KG1 (cell line): ENCODE measurements at regions not wholly inside any gene's neighbourhood (a gene's known extent, or its start where the extent isn't known, plus 50 kb on each side); places are given as distances from the start of the nearest gene placed in this dataset.
"Not testable (repeated sequence)": the region's sequence is repeated elsewhere in the genome, so short reads cannot be mapped to it uniquely, and the experiment has no call there.

Source experiments
- DNase-seq: peaks from one replicate; lab custom pipeline; 2025; lab: John Stamatoyannopoulos, UW

DNA sequence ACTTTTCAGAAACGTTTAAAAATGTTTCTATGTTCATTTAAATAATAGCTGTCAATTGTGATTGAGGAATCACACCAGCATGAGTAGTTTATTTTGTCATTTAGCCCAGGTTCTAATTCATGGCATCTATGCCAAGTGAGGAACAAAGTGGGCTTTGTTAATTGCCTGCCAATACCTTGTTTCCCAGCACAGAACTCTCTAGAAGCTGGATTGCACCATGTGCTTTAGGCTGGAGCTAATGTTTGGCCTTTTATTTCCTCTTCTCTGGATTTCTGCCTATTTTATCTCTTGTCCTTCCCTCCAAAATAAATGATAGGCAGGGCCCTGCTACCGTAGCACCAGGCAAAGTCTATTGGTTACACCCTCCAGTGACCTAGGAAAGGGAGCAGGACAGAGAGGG, 109.9 kb upstream of the ITGB1 start:
- no peak for DNase-seq

DNA sequence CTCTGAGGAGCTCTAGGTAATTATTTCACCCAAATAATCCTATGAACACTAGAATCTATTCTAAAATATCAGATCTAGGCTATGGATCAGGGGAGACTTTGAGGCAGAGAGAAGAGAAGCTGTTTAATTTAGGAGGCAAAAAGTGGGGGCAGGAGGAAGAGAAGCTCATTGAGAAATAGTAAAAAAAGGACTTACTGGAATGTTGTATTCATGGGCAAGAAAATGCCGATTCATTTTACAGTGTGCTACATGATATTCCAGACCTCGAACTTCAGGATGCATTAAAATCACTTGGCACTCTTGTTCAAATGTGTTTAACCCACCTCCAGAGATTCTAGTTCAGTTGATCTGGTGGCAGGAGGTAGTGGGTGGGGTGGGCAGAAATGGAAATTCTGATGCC, 109.5 kb upstream of the ITGB1 start:
- DNase-seq, result no peak

DNA sequence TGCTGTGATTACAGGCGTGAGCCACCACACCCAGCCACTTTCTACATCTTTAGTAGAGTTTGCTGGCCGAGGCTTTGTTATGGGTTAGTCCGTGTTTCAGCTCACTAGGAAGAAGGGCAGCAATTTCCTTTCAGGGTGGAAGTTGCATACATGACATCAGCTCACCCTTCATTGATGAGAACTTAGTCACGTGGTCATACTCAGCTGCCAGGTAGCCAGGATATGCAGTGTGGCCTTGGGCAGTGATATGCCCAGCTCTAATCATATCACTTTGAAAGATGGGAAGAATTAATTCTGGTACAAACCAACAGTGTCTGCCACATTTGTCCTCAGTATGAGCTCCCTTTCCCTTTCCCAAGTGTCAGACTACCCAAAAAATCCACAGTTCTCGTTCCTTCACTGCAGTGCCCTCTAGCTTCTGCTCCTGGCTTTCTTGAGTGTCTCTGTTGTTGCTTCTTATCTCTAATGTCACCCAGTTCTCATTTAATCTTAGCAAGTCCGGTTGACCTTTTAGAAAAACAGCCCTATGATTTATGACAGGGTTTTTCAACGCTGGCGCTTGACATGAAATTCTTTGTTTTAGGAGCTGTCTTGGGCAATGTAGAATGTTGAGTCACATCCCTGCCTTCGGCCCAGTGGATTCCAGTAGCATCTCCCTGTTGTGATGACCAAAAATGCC, 108.7 kb upstream of the ITGB1 start:
- DNase-seq, result no peak

DNA sequence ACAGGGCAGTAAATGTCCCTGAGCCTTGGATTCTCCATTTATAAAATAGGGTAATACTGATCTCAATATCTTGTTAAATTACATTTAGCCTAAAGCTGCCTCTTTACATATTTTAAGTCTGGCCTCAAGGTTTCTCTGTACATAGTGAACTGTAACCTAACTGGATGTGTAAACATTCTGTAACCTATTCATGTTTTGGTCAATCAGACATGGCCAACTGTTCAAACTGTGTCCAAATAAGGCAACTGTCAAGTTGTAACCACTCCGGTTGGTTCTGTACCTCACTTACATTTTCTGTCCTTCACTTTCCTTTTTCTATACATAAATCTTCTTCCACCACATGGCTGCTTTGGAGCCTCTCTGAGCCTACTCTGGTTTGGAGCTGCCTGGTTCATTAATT, 107.1 kb upstream of the ITGB1 start:
- DNase-seq, result no peak

DNA sequence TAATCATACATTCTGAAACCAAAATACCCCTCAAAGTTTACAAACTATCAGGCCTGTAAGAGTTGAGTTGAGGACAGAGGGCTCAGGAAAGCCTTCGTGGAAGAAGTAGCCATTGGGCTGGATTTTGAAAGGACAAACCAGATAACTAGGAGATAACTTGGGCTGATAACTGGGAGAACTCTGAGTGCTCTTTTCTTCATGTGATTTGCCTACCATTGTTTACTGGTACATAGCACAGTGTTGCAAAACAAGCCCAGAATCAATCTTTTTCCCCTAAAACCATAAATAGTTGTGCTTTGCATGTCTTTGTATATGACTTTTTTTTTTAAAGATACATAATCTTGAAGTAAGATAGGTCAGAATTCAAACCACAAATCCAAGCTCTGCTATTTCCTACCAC, 106.7 kb upstream of the ITGB1 start:
- DNase-seq, result no peak

DNA sequence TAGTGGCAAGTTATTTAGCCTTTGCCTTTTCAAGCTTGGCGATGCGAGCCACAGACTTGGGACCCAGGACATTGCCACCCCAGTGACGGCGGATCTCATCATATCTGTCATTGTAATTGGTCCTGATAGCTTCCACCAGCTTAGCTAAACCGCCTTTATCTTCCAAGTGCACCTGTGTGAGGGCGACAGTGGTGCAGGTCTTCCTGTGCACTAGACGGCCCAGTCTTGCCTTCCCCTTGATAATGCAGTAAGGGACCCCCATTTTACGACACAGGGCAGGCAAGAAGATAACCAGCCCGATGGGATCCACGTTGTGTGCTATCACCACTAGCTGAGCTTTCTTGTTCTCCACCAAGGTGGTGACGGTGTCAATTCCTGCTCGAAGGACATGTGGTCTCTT, 99.6 kb upstream of the ITGB1 start:
- no peak for DNase-seq

DNA sequence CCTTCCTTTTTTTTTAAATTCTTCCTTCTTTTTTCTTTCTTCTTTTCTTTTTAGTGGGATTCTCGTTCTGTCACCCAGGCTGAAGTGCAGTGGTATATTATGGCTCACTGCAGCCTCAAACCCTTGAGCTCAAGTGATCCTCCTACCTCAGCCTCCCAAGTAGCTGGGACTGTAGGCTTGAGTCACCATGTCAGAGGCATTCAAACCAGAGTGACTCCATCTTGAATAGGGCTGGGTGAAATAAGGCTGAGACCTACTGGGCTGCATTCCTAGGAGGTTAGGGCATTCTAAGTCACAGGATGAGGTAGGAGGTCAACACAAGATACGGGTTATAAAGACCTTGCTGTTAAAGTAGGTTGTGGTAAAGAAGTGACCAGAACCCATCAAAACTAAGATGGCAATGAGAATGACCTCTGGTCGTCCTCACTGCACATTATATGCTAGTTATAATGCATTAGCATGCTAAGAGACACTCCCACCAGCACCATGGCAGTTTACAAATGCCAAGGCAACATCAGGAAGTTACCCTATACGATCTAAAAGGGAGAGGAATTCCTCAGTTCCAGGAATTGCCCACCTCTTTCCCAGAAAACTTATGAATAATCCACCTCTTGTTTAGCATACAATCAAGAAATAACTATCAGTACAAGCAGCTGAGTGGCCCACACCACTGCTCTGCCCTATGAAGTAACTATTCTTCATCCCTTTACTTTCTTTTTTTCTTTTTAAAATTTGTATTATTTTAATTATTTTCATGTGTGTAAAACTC, 99.0 kb upstream of the ITGB1 start:
- DNase-seq, result no peak

DNA sequence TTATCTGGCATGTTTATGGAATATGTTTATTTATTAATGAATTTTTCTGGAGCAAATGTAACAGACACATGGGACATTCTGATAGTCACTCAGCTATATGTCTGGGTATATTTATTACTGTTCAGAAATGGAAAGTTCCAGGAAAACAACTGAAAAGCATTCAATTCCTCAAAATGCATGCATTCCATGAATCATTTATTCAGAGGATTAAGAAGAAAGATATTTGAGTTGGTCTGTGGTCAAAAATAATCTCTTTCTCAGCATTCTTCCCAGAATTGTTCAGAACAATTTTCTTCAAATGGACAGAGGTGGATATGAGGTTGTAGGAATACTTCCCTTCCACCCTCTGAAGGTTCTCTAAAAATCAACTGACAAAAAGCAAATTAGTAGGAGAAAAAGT, 97.6 kb upstream of the ITGB1 start:
- no peak for DNase-seq

DNA sequence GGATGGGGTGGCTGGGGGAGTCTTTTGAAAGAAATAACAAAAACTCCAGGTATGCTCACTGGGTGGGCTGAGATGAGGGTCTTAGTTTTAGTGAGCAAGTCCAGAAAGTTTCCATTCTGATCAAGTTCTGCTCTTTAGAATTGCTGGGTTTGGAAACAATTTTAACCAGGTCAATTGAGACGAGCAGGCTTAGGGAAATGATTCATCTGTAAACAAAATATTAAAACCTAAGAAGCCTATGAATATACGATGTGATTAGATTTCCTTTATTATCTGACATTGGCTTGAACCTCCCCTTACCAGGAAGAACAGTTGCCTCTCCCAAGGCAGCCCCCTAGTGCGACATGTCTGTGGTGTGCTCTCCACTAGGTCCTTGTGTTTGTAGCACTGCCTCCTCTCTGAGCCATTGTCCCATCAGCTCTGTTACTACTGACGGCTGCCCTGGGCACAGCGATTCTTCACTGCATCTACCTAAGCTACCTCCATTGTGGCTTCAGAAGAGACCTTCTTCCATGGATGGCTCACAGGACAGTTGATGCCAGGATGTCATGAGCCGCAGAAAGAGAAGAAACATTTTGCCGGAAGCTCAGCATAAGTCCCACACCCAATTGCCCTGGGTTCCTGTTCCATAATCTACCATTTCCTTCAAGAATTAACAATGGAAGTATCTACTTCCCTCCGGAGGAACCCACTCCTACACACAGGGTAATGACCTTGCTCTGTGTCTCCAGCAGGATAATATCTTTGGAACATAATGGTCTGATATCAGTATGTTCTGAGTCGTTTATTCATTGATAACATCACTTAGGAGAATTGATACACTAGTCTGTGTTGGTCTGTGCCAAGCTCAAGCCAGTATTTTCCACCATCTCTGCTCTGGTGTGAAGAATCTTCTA, 95.1 kb upstream of the ITGB1 start:
- DNase-seq, result no peak

DNA sequence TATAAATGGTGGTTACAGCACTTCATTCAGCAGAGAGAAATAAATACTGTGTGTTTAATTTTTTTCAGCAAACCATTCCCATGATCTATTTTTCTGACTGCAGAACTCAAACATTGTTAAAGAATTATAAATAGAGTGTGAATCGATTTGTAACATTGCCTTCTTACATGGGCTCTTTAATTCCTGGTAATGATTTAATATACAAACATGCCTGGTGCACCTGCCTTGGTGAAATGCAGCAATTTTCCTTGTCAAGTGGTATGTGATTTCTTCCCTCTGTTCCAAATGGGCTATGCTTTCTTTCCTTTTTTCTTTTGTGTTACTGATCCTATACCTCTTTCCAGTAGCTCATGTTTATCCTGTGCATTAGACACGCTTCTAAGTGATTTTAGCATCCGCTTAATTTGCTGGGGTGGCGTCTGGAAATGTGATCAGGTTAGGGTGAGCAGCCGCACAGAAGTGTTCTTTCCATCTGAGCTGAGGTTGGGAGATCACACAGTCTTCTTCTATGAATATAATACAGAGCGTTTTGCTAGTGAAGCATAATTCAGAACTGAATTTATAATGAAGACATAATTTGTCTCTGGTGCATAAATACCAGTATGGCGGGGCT, 94.3 kb upstream of the ITGB1 start:
- no peak for DNase-seq

DNA sequence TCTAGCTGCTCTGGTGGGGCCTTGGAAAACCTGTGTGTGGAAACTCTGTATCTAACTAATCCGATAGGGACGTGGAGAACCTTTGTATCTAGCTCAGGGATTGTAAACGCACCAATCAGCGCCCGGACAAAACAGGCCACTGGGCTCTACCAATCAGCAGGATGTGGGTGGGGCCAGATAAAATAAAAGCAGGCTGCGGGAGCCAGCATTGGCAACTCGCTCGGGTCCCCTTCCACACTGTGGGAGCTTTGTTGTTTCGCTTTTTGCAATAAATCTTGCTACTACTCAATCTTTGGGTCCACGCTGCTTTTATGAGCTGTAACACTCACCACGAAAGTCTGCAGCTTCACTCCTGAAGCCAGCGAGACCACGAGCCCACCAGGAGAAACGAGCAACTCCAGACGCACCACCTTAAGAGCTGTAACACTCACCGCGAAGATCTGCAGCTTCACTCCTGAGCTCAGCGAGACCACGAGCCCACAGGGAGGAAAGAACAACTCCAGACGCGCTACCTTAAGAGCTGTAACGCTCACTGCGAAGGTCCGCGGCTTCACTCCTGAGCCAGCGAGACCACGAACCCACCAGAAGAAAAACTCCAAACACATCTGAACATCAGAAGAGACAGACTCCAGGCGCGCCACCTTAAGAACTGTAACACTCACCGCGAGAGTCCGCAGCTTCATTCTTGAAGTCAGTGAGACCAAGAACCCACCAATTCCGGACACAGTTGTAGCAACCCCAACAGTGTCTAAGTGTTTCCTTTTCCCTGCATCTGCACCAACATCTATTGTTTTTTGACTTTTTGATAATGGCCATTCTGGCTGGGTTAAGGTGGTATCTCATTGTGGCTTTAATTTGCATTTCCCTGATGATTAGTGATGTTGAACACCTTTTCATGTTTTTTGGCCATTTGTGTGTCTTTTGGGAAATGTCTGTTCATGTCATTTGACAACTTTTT, 92.2 kb upstream of the ITGB1 start:
- not testable (repeated sequence) for DNase-seq

DNA sequence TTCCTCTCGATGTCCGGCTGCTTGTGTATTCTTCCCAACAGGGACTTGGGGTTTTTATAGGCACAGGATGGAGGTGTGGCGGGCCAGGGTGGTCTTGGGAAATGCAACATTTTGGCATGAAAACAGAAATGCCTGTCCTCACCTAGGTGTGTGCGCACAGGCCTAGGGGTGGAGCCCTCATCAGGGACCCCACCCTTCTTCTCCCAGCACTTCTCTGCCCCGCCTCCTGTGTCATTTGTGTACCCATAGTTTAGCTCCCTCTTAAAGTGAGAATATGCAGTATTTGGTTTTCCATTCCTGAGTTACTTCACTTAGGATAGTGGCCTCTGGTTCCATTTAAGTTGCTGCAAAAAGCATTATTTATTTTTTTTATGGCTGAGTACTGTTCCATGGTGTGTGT, 90.2 kb upstream of the ITGB1 start:
- no peak for DNase-seq

DNA sequence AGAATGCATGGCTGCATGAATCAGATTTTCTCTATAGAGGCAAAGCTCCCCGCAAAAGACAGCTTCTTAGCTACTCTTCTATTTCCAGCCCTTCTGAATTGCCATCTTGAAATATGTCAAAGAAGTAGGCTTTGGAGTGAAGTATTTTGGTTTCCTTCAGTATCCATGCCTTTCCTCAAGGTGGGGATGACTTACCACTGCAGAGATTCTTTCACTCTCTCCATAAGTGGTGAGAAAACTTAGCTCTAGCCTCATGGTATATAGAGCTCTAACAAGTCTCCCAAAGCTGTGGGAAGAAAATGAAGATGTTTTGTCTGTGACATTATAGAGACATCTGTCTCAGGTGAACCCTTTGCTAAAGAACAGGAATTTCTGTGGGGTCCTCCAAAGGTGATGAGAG, 89.6 kb upstream of the ITGB1 start:
- no peak for DNase-seq

DNA sequence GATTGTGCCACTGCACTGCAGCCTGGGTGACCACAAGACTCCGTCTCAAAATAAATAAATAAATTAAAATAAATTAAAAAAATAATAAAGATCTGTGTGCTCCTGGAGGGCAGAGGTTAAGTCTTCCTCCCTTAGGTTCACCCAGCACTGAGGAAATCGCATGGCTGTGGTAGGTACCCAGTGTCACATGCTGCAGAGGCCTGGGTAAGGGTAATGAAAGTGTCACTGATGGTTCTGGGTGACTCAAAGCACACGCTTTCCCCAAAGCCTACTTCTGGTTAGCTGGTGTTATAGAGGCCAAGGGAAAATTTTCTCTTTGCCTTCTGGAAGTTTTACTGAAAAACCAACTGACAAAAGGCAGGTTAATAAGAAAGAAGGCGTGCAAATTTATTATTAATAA, 88.8 kb upstream of the ITGB1 start:
- DNase-seq, result no peak

DNA sequence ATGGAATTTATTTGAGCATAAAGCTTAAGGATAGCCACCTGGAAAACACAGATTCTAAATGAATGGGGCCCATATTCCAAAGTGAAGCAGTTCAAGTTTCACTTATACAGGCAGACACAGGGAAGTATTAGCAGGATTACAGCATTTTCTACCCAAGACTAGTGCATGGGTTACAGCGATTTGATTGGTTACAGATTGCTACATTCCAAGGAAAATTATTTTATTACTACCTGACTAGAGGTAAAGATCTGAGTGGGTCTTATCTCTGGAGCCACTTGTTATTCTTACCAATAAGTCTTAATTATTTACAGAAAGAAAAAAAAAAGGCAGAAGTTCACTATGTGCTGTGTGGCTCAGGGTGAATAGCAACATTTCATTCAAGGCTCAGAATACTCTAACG, 87.4 kb upstream of the ITGB1 start:
- DNase-seq, result no peak

DNA sequence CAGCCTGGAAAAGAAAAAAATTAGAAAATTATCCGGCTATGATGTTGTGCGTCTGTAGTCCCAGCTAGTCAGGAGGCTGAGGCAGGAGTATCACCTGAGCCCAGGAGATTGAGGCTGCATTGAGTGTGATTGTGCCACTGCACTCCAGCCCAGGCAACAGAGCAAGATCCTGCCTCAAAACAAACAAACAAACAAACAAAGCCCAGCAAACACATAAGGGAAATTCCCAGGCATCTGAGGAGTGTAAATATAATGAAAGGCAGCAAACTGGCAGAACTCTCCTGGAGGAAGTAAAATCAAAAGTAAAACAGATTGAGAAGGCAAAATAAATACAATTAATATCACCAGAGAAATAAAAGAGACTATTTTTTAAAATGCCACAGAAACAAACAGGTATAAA, 84.5 kb upstream of the ITGB1 start:
- no peak for DNase-seq

DNA sequence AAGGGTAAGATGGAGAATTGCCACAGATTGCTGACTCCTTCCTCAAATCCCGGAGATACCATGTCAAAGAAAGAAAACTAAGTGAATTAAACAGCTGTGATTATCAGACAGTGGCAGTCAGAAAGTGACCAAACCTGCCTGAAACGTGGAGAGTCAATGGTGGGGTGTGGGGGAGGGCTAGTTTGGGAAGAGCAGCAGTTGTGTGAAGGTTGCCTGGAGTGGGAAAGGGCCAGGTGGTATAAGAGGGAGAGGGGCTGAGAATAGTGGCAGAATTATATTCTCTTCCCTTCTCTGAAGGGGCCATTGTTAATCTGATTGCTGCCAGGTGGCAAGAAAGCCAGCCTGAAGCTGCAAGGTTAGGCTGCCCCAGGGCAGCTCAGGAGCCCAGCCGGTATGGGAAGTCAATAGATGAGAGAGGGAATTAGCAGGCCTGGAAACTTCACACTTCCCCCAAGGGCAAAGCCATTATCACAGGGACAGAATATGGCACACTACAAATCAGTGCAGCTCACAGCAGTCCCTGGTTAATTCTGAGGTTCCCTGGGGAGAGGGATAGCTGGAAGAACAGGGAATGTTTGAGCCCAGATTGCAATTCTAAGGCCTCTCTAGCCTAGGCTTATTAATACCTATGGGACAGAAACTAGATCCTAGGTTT, 83.9 kb upstream of the ITGB1 start:
- DNase-seq, result no peak

DNA sequence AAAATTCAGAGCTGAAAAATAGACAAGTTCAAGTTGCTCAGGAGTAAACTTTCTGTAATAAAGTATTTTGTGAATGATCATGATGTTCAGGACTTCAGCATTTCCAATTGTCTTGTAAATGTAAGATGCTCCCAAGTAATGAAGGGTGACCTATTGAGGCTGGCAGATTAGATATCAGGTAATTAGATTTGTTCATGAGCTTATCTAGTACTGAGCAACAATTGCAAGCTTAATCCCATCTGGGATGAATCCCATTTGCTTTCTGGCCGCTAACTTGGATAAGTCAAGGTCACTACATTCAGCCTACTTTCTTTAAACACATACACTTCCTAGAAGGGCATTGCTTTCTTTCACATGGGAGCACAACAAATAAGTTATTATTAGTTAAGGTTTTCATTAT, 82.4 kb upstream of the ITGB1 start:
- no peak for DNase-seq

DNA sequence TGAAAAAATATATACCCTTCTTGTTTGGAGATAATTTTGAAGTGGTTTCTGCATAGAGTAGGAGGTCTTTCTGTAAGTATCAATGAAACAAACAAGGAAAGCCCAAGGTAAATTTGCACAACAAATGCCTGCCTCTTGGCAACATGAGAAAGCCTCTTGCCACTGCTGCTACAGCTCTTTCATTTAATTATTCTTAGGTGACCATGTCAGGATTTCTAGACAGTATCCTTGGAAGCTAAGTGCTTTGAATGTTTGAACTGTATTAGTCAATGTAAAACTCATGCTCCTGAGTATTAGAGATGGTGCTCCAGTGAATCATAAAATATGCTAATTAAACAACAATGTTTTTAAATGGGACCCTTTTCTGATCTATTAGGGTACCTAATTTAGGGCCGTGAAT, 81.2 kb upstream of the ITGB1 start:
- no peak for DNase-seq

DNA sequence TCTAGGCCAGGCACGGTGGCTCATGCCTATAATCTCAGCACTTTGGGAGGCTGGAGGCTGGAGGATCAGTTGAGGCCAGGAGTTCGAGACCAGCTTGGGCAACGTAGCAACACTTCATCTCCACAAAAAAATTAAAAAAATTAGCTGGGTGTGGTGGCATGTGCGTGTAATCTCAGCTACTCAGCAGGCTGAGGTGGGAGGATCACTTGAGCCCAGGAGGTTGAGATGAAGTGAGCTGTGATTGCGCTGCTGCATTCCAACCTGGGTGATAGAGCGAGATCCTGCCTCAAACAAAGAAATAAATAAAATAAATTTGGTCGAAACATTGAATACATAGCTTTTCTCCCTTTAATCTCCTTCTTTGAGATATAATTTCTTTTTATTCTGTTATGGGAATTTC, 80.6 kb upstream of the ITGB1 start:
- no peak for DNase-seq

DNA sequence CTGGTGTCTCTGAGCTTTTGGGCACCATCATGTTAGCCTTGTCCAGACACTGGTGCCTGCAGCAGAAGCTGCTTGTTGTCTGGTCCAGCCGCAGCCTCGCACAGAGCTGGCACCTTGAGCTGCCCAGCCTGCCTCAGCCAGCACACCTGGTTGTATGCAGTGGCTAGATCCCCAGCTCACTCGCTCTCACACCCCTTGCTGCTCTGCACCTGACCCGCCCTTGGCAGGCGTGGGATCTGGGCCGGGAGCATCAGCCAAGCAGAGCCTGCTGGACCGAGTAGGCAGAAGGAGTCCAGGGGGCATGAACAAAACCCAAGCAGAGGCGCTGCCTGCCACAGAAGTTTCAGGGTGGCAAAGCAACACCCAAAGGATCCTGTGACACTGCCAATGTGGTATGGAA, 79.7 kb upstream of the ITGB1 start:
- no peak for DNase-seq
